ENCODE measurements at regions not wholly inside any gene's neighbourhood (a gene's known extent, or its start where the extent isn't known, plus 50 kb on each side); places are given as distances from the start of the nearest gene placed in this dataset.

DNA sequence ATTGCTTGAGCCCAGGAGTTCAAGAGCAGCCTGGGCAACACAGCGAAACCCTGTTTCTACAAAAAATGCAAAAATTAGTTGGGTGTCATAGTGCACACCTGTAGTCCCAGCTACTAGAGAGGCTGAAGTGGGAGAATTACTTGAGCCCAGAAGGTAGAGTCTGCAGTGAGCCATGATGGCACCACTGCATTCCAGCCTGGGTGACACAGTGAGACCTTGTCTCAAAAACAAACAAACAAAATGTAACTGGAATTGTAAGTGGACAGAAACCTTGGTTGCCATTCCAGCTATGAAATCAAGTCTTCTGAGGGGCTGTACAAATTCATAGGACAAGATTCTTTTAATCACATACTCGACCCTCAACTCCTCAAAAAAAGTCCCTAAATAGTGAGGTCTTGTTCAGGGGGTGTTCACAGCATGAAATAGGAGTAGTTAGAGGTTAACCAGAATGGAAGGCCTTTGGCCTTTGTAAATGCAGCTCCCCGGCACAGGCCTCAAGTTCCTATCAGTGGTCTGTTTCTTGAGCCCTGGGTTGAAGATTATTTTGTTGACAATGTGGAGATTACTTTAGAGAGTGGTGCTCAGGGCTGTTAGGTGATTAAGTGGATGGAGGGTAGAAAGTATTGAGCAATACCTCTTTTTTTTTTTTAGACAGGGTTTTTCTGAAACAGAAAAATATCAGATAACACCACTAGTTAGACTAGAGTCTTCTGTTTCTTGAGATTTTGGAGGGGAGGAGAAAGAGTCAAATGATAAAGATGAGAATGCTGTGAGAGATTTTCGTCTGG is 138.7 kb upstream of the ZNF648 start (continued):
- TF ChIP-seq, protein P1, sequence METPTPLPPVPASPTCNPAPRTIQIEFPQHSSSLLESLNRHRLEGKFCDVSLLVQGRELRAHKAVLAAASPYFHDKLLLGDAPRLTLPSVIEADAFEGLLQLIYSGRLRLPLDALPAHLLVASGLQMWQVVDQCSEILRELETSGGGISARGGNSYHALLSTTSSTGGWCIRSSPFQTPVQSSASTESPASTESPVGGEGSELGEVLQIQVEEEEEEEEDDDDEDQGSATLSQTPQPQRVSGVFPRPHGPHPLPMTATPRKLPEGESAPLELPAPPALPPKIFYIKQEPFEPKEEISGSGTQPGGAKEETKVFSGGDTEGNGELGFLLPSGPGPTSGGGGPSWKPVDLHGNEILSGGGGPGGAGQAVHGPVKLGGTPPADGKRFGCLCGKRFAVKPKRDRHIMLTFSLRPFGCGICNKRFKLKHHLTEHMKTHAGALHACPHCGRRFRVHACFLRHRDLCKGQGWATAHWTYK (CRISPR knock-in tag; IDR thresholded peaks at IDR 0.05): peak; percentile 29; the same call in 1 of the 2 replicates
- TF ChIP-seq, protein P2, sequence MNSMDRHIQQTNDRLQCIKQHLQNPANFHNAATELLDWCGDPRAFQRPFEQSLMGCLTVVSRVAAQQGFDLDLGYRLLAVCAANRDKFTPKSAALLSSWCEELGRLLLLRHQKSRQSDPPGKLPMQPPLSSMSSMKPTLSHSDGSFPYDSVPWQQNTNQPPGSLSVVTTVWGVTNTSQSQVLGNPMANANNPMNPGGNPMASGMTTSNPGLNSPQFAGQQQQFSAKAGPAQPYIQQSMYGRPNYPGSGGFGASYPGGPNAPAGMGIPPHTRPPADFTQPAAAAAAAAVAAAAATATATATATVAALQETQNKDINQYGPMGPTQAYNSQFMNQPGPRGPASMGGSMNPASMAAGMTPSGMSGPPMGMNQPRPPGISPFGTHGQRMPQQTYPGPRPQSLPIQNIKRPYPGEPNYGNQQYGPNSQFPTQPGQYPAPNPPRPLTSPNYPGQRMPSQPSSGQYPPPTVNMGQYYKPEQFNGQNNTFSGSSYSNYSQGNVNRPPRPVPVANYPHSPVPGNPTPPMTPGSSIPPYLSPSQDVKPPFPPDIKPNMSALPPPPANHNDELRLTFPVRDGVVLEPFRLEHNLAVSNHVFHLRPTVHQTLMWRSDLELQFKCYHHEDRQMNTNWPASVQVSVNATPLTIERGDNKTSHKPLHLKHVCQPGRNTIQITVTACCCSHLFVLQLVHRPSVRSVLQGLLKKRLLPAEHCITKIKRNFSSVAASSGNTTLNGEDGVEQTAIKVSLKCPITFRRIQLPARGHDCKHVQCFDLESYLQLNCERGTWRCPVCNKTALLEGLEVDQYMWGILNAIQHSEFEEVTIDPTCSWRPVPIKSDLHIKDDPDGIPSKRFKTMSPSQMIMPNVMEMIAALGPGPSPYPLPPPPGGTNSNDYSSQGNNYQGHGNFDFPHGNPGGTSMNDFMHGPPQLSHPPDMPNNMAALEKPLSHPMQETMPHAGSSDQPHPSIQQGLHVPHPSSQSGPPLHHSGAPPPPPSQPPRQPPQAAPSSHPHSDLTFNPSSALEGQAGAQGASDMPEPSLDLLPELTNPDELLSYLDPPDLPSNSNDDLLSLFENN (IDR thresholded peaks at IDR 0.05; ENCODE audit: low read depth in 2 of 2, low read length in 2 of 2): peak in 1 of 2 experiments; percentile 52; a peak in 2 of 4 replicates
- TF ChIP-seq, protein P3, sequence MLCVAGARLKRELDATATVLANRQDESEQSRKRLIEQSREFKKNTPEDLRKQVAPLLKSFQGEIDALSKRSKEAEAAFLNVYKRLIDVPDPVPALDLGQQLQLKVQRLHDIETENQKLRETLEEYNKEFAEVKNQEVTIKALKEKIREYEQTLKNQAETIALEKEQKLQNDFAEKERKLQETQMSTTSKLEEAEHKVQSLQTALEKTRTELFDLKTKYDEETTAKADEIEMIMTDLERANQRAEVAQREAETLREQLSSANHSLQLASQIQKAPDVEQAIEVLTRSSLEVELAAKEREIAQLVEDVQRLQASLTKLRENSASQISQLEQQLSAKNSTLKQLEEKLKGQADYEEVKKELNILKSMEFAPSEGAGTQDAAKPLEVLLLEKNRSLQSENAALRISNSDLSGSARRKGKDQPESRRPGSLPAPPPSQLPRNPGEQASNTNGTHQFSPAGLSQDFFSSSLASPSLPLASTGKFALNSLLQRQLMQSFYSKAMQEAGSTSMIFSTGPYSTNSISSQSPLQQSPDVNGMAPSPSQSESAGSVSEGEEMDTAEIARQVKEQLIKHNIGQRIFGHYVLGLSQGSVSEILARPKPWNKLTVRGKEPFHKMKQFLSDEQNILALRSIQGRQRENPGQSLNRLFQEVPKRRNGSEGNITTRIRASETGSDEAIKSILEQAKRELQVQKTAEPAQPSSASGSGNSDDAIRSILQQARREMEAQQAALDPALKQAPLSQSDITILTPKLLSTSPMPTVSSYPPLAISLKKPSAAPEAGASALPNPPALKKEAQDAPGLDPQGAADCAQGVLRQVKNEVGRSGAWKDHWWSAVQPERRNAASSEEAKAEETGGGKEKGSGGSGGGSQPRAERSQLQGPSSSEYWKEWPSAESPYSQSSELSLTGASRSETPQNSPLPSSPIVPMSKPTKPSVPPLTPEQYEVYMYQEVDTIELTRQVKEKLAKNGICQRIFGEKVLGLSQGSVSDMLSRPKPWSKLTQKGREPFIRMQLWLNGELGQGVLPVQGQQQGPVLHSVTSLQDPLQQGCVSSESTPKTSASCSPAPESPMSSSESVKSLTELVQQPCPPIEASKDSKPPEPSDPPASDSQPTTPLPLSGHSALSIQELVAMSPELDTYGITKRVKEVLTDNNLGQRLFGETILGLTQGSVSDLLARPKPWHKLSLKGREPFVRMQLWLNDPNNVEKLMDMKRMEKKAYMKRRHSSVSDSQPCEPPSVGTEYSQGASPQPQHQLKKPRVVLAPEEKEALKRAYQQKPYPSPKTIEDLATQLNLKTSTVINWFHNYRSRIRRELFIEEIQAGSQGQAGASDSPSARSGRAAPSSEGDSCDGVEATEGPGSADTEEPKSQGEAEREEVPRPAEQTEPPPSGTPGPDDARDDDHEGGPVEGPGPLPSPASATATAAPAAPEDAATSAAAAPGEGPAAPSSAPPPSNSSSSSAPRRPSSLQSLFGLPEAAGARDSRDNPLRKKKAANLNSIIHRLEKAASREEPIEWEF (CRISPR knock-in tag; IDR thresholded peaks at IDR 0.05): no peak
- TF ChIP-seq STAT5A (IDR thresholded peaks at IDR 0.05; ENCODE audit: borderline replicate concordance, low read length) (peak; percentile 72; the same call in 1 of the 2 replicates), HOXB6 (CRISPR knock-in tag; IDR thresholded peaks at IDR 0.05; ENCODE audit: borderline replicate concordance) (no peak), MYNN (IDR thresholded peaks at IDR 0.05) (peak; percentile 46; the same call in 1 of the 2 replicates), MYNN (CRISPR knock-in tag; IDR thresholded peaks at IDR 0.05) (no peak), HNRNPH1 (optimal IDR thresholded peaks at IDR 0.05; ENCODE audit: low read depth, low read length) (no peak), HSF4 (CRISPR knock-in tag; IDR thresholded peaks at IDR 0.05; ENCODE audit: borderline replicate concordance) (no peak), TRIM24 (IDR thresholded peaks at IDR 0.05) (peak; percentile 95 to 97), NCOR1 (IDR thresholded peaks at IDR 0.05) (peak; percentile 92), POLR2G (IDR thresholded peaks at IDR 0.05; ENCODE audit: low read depth, low read length) (no peak), SAFB2 (IDR thresholded peaks at IDR 0.05; ENCODE audit: borderline replicate concordance, low read depth, low read length, severe bottlenecking) (no peak), NBN (IDR thresholded peaks at IDR 0.05; ENCODE audit: low read depth) (peak; percentile 95), CC2D1A (IDR thresholded peaks at IDR 0.05) (peak; percentile 73; the same call in 1 of the 2 replicates), PHB2 (IDR thresholded peaks at IDR 0.05; ENCODE audit: low read depth) (peak; percentile 72)
- TF ChIP-seq, protein P4, sequence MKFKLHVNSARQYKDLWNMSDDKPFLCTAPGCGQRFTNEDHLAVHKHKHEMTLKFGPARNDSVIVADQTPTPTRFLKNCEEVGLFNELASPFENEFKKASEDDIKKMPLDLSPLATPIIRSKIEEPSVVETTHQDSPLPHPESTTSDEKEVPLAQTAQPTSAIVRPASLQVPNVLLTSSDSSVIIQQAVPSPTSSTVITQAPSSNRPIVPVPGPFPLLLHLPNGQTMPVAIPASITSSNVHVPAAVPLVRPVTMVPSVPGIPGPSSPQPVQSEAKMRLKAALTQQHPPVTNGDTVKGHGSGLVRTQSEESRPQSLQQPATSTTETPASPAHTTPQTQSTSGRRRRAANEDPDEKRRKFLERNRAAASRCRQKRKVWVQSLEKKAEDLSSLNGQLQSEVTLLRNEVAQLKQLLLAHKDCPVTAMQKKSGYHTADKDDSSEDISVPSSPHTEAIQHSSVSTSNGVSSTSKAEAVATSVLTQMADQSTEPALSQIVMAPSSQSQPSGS (CRISPR knock-in tag; IDR thresholded peaks at IDR 0.05): no peak

All from K562 (cell line).